ENCODE measurements at regions not wholly inside any gene's neighbourhood (a gene's known extent, or its start where the extent isn't known, plus 50 kb on each side); places are given as distances from the start of the nearest gene placed in this dataset.

- 74 to 76% methylated on average over 7 of the region's 7 CpGs for WGBS, 2 donors
- Histone ChIP-seq H3K4me1 (no peaks in the 10 kb centered on the region), H3K27ac (no peak overlapping the region), H3K9me3 (no peaks in the 10 kb centered on the region), H3K36me3 (no peaks in the 10 kb centered on the region), H3K4me3 (no peak overlapping the region), H3K27me3 (no peaks in the 10 kb centered on the region)
- TF ChIP-seq POLR2A (IDR thresholded peaks at IDR 0.05) (no peak), EP300 (IDR thresholded peaks at IDR 0.05) (no peak)
- TF ChIP-seq, protein P1, sequence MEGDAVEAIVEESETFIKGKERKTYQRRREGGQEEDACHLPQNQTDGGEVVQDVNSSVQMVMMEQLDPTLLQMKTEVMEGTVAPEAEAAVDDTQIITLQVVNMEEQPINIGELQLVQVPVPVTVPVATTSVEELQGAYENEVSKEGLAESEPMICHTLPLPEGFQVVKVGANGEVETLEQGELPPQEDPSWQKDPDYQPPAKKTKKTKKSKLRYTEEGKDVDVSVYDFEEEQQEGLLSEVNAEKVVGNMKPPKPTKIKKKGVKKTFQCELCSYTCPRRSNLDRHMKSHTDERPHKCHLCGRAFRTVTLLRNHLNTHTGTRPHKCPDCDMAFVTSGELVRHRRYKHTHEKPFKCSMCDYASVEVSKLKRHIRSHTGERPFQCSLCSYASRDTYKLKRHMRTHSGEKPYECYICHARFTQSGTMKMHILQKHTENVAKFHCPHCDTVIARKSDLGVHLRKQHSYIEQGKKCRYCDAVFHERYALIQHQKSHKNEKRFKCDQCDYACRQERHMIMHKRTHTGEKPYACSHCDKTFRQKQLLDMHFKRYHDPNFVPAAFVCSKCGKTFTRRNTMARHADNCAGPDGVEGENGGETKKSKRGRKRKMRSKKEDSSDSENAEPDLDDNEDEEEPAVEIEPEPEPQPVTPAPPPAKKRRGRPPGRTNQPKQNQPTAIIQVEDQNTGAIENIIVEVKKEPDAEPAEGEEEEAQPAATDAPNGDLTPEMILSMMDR (IDR thresholded peaks at IDR 0.05) = no peak
- DNase-seq (ENCODE audit: low spot score in 2 of 2) = no peak
Measured at GRCh38 chr5:133848341-133848811, 120.0 kb downstream of the C5orf15 start.

DNA sequence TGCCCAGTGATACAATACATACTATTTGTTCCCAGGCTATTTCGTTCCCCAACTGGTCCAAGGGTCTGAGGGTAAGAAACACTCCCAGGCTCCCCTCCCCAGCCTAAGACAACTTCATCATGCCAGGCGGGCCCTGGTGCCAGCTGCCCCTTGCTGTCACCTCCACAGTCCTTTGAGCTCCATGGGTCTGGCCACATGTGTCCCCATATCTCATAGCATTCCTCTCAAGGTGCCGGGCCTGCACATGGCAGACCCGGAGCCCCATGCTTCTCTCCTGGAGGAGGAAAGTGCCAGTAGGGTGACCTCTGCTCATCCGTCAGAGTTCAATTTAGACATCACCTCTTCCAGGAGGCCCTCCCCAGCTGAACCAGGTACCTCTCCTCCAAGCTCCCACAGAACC lies 120.5 kb downstream of the C5orf15 start:
- WGBS, 2 donors = 92 to 96% methylated on average over 5 of the region's 5 CpGs
- TF ChIP-seq EP300 (IDR thresholded peaks at IDR 0.05) (no peak), POLR2A (IDR thresholded peaks at IDR 0.05) (no peak)
- TF ChIP-seq, protein P1 (IDR thresholded peaks at IDR 0.05) = no peak
- no peak for DNase-seq (ENCODE audit: low spot score in 2 of 2)

GRCh38 chr5:133847301-133847700 lies 121.1 kb downstream of the C5orf15 start:
- TF ChIP-seq POLR2A (IDR thresholded peaks at IDR 0.05) (no peak), EP300 (IDR thresholded peaks at IDR 0.05) (no peak)
- TF ChIP-seq, protein P1 (IDR thresholded peaks at IDR 0.05) = no peak
- Histone ChIP-seq H3K27me3 (no peaks in the 10 kb centered on the region), H3K4me3 (no peak overlapping the region), H3K4me1 (no peaks in the 10 kb centered on the region), H3K36me3 (no peaks in the 10 kb centered on the region), H3K27ac (no peak overlapping the region), H3K9me3 (no peaks in the 10 kb centered on the region)
- DNase-seq (ENCODE audit: low spot score in 2 of 2) = no peak
- 87 to 93% methylated on average over 5 to 6 of the region's 6 CpGs for WGBS, 2 donors

More for the DNA sequence above, 120.5 kb downstream of the C5orf15 start:
- Histone ChIP-seq H3K4me3 (no peak overlapping the region), H3K27me3 (no peaks in the 10 kb centered on the region), H3K36me3 (no peaks in the 10 kb centered on the region), H3K4me1 (no peaks in the 10 kb centered on the region), H3K9me3 (no peaks in the 10 kb centered on the region), H3K27ac (no peak overlapping the region)

GRCh38 chr5:133846478-133847226 lies 121.8 kb downstream of the C5orf15 start:
- WGBS, 2 donors = 65 to 74% methylated on average over 8 of the region's 8 CpGs
- Histone ChIP-seq H3K4me1 (no peaks in the 10 kb centered on the region), H3K27ac (no peak overlapping the region), H3K9me3 (no peaks in the 10 kb centered on the region), H3K4me3 (no peak overlapping the region), H3K36me3 (no peaks in the 10 kb centered on the region), H3K27me3 (no peaks in the 10 kb centered on the region)
- DNase-seq (ENCODE audit: low spot score in 2 of 2) = no peak
- TF ChIP-seq EP300 (IDR thresholded peaks at IDR 0.05) = no peak
- TF ChIP-seq POLR2A (IDR thresholded peaks at IDR 0.05) = no peak
- TF ChIP-seq, protein P1 (IDR thresholded peaks at IDR 0.05) = no peak

GRCh38 chr5:133845271-133845670 lies 123.2 kb downstream of the C5orf15 start:
- no peak for DNase-seq (ENCODE audit: low spot score in 2 of 2)

More at GRCh38 chr5:133845271-133845670, 123.2 kb downstream of the C5orf15 start:
- no peaks in the 10 kb centered on the region for H3K36me3 ChIP-seq
- TF ChIP-seq POLR2A (IDR thresholded peaks at IDR 0.05) = no peak
- TF ChIP-seq, protein P1 (IDR thresholded peaks at IDR 0.05) = no peak
- no peak for TF ChIP-seq EP300 (IDR thresholded peaks at IDR 0.05)
- no peaks in the 10 kb centered on the region for H3K9me3 ChIP-seq
- no peak overlapping the region for H3K4me3 ChIP-seq
- WGBS, 2 donors = 82 to 90% methylated on average over 2 of the region's 2 CpGs
- H3K27ac ChIP-seq = no peak overlapping the region
- no peaks in the 10 kb centered on the region for H3K27me3 ChIP-seq
- no peaks in the 10 kb centered on the region for H3K4me1 ChIP-seq

All from tibial nerve (tissue), 4 donors.